ENCODE measurements at regions not wholly inside any gene's neighbourhood (a gene's known extent, or its start where the extent isn't known, plus 50 kb on each side); places are given as distances from the start of the nearest gene placed in this dataset.
A peak's percentile ranks its signal among the peaks of the same experiment; 100 is the strongest.
"Not testable (repeated sequence)": the region's sequence is repeated elsewhere in the genome, so short reads cannot be mapped to it uniquely, and the experiment has no call there.

DNA sequence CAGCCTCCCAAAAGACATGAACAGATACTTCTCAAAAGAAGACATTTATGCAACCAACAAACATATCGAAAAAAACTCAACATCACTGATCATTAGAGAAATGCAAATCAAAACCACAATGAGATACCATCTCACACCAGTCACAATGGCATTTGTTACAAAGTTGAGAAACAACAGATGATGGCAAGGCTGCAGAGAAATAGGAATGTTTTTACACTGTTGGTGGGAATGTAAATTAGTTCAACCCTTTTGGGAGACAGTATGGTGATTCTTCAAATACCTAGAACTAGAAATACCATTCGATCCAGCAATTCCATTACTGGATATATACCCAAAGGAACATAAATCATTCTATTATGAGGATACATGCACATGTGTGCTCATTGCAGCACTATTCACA, 1349.2 kb upstream of the GJE1 start:
- DNase-seq, result not testable (repeated sequence)

DNA sequence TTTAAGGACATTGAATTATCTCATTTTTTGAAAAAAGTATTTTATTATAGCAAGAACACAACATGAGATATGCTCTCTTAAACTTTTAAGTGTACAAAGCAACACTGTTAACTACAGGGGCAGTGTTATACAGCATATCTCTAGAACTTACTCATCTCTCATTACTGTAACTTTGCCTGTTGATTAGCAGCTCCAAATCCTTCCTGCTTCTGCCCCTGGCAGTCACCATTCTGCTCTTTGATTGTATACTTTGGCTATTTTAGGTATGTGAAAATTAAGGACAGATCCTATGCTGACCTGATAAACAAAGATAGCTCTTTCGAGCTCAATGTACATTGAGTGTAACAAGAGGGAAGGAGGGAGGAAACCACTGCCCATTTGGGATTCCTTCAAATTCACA, 1349.8 kb upstream of the GJE1 start:
- no peak for DNase-seq

DNA sequence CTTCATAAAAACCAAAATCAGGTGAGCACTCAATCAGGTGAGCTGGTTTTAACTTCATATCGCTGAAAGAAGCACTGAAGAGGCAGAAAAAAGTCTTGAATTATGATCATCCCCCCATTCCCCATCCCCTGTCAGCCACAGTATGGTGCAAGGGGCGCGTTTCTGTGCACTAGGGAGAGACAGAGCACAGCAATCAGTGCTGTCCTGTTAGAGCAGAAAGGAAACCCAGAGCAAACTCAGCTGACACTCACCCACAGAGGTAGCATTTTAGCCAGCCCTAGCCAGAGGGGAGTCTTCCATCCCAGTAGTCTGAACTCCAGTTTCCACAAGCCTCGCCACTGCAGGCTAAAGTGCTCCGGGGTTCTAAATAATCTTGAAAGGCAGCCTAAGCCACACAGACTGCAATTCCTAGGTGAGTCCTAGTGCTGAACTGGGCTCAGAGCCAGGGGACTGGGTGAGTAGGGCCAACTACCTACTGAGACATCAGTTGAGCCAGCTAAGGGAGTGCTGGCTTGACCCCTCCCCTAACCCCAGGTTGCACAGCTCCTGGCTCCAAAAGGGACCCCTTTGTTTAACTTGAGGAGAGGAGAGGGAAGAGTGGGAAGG, 1352.6 kb upstream of the GJE1 start:
- no peak for DNase-seq

DNA sequence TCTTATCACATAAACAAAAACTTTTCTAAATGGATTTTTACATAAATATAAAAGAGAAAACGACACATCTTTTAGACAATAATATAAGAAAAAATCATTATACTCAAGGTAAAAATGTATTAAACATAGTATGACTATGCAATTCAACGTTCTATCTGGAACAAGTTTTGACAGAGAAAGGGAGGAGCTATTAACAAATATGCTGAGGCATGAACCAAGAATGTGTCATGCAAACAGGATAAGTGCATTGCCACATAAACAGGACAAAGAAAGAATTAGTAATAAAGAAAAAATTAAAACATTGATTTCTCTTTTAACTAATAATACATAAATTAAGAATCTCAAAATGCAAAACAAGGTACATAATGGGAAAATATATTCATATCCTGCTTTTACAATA, 1353.4 kb upstream of the GJE1 start:
- no peak for DNase-seq

DNA sequence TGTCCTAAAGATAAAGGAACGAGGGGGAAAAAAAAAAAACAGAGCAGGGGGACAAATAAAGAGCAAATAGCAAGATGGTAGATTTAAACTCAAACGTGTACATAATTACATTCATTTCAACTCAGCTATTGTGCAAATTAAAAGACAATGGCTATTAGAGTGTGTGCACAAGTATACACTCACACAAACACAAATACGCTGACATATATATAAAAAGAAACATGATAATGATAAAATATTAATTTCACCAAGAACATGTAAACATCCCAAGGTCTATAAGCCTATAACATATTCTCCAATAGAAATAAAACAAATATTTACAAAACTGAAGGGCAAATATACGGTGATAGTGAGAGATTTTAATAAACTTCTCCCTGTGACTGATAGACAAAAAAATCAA, 1354.9 kb upstream of the GJE1 start:
- DNase-seq, result no peak

DNA sequence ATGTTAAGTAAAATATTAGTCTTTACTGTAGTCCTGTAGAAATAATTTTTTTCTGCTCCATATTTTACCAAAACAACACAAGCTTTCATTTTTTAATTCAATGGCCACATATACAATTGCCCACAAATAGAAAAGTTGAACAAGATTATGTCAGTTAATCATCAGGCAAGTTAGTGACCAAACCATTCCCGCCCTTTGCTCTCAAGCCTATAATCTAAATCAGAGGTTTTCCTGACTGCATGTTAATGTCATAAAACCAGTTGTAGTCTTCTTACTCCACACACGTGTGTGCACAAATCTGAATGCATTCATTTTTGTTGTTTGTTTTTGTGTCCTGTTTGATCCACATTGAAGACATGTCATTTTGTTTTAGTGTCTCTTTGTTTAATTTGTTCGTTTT, 1357.7 kb upstream of the GJE1 start:
- DNase-seq, result no peak

DNA sequence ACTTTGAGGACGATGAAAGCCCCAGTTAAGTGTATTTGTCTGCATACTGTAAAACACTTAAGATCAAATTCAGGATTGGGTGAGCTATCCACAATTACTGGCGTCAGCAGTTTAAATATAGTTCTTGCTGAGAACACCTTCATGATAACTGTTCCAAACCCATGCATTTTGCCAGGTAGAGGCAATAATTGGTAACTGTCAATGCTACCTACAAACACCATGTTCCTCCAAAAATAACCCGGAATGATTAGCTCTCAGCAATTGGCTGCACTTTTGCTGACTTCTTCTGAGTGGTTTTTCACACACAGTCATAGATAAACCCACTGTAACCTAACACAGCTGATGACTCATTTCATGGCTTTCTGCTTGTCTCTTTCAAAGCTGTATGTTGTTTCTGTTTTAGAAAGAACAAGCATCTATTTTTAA, 1358.6 kb upstream of the GJE1 start:
- DNase-seq, result no peak

DNA sequence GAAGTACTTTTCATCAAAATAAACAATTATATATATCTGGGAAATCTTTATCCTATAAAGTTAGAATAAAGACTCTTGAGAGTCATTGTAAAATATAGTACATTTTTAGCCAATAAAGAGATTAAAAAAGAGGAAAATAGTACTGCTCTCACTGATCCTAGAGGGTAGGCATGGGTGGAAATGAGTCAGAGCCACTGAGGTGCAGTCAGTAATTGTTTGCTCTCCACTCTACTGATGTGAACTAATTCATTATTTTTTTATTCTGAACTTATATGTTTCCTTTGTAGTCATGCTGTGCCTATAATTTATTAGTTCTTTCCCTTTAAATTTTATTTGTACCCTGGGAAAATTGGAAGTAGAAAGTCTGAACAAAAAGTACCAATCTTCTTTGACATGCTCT, 1359.4 kb upstream of the GJE1 start:
- no peak for DNase-seq

DNA sequence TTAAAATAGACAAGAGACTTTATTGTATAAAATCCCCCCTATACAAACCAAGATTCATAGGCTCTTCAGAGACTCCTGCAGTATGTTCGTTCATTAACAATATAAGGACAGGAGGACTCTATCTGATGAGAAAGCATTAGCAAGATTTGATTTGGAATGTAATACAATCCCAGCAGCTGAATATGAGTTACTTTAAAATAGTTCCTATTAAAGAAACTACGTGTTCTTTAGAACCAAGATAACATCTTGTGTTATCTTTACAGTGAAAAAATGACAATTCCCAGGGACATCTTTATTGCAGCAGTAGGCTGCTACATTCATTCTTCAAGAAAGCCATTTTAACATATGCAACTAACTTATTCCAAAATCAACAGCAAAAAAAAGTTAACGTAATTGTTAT, 1360.1 kb upstream of the GJE1 start:
- no peak for DNase-seq

DNA sequence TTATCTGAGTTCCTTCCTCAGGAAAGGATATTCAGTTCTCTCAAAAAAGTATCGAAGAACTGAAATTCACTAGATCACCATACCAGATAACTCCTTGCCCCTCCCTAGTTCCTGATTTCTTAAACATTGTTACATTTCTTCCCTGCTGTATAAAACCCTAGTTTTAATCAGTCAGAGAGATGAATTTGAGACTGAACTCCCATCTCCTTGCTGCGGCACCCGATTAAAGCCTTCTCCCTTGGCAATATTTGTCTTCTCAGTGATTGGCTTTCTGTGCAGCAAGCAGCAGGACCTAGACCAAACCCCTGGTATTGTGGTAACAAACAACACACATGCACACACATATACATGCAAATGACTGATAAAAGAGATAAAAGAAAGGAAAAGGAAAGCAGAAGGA, 1364.6 kb upstream of the GJE1 start:
- no peak for DNase-seq

DNA sequence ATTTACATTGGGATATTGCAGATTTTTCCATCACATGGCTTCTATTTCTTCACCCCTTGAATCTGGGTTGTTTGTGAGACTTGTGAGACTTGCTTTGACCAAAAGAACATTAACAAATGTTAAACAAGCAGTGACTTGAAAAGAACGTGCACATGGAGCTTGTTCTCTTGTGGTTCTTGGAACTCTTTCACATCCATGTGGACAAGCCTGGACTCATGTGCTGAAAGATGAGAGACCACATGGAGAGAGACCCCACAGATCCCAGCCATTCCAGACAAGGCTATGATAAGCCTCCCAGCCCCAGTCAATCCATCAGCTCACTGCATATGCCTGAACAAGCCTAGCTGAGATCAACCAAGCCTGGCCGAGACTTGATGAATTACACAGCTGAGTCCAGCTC, 1365.7 kb upstream of the GJE1 start:
- no peak for DNase-seq

DNA sequence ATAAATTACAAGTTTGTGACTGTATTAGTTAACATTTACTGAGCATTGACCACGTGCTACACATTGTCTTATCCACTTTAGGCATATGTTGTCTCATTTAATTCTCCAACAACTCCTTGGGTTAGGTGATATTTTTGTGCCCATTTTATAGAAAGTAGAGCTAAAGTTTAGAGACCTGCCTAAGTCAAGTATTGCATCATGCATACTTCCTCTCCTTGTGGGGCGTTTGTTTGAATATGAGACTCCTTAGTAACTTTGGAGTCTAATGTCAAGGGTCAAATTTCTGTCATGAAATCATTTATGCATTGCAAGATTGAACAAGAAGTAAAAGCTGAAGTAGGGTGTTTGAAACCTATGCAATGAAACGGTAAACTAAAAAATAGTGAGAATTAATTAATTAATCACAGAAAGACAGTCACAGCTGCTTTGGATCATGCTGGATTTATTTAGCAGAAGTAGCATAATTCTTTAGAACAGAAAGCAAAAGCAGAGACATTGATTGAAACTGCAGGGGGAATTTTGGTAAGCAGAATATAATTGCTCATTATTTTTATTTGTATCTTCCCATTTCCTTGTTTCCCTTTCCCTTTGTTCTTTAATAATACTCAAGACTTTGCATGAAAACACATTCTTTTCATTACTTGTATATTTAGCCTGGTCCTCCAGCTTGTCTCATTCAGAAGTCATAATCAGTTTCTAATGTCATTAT, 1374.4 kb upstream of the GJE1 start:
- no peak for DNase-seq

DNA sequence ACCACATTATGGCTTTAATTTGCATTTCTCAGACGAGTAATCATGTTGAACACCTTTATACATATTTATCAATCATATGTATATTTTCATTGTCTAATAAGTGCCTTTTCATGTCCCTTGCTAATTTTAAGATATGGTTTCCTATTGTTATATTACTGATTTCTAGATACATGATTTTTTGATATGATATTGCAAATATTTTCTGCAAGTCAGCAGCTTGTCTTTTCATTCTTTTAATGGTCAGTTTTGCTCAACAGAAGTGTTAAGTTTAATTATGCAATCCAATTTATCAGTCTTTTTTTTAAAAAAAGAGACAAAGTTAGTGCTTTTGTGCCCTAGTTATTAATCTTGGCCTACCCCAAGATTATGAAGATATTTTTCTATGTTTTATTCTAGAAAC, 1377.8 kb upstream of the CITED2 start:
- DNase-seq, result no peak

DNA sequence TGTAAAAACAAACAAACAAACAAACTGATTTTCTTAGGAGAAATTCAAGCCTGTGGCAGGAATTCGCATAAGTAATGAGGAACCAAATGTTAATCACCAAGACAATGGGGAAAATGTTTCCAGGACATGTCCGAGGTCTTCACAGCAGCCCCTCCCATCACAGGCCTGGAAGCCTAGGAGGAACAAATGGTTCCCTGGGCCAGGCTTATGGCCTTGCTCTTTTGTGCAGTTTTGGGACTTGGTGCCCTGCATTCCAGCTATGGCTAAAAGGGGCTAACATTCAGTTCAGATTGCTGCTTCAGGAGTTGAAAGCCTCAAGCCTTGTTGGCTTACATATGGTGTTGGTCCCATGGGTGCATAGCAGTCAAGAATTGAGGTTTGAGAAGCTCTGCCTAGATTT, 1372.7 kb upstream of the CITED2 start:
- no peak for DNase-seq

DNA sequence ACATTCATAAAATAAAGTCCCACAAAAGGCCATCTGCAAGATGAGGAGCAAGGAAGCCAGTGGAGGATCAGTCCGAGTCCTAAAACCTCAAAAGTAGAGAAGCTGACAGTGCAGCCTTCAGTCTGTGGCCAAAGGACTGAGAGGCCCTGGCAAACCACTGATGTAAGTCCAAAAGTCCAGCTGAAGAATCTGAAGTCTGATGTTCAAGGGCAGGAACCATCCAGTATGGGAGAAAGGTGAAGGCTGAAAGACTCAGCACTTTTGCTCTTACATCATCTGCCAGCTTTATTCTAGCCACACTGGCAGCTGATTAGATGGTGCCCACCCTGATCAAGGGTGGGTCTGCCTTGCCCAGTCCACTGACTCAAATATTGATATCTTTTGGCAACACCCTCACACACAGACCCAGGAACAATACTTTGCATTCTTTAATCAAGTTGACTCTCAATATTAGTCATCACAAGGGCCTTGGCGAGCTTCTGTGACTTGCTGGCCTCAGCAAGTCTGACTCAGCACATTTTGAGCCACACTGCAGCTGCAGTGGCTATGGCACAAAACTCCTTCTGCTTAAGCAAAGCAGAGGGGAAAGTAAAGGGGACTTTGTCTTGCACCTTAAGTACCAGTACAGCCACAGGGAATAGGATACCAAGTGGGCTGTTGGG, 1370.3 kb upstream of the CITED2 start:
- DNase-seq, result peak; percentile 1

DNA sequence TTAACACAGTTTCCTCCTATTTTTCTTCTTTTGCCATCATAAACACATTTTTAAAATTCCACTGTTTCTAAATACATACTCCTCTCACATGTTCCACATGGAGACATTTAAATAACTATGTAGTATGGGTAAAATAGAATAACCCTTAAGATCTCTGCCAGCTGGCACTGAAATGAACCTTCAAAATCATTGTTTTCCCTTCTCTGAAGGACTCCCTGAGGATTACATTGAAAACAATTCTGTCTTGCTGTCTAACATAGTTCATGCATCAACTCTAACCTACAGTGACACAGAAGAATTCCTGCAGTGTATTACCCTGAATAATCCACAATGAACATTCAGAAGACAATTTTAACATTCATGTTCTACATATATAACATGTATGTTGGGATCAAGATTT, 1361.8 kb upstream of the CITED2 start:
- no peak for DNase-seq

DNA sequence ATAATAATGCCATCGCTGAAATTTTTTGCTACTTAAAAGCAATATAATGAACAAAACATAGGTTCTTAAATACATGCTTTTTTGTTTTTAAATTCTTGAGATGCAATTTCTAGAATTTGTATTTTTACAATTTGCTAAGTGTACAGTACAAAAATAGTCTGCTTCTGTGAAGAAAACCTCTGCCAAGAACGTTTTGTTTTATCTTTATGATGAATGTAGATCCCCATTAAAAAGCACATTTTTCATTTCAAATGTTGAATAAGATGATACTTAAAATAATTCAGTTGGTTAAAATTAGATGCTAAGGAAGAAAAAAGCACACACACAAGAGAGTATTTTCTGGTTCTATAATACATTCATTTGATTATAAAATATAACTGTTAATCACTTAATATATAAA, 1358.5 kb upstream of the CITED2 start:
- DNase-seq, result no peak

DNA sequence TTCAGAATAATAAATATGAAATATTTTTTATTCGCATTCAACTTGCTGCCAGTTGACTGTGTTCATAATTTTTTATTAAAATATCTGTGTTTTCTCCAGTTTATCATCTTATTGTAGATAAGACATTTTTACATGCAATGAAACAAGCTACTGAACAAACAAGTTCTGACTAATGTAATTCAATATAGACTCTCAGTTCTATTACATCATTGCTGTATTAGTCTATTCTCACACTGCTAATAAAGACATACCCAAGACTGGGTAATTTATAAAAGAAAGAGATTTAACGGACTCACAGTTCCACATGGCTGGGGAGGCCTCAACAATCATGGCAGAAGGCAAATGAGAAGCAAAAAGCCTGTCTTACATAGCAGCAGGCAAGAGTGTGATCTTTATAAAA, 1357.7 kb upstream of the CITED2 start:
- no peak for DNase-seq

DNA sequence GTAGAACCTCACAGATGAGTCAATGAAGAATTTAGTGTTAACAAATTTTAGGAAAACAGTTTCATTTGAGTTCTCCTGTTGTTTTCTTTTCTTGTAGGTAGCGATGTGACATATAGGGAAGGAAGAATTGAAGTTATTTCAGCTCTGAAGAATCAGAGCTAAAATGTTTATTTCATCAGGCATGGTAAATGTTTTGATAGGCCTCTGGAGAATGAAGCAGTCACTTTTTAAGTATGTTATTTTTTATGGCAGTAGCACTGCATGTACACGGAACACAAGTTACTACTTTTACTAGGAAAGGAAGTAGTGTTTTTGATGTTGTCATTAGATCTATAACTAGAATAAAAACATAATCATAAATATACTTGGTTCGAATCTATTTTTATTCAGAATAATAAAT, 1357.3 kb upstream of the CITED2 start:
- no peak for DNase-seq

DNA sequence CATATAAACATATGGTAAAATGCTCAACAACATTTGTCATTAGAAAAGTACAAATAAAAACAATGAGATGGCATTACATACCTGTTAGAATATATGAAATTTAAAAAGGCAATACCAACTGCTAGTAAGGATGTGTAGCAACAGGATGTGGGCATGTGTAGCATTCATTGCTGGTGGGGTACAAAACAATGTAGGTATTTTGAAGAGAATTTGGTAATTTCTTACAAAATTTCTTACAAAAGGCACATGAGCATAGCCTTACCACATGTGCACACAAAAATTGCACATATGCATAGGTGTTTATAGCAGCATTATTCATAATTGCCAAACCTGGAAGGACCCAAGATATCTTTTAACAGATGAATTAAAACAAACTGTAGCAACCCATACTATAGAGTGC, 1355.1 kb upstream of the CITED2 start:
- DNase-seq, result no peak

DNA sequence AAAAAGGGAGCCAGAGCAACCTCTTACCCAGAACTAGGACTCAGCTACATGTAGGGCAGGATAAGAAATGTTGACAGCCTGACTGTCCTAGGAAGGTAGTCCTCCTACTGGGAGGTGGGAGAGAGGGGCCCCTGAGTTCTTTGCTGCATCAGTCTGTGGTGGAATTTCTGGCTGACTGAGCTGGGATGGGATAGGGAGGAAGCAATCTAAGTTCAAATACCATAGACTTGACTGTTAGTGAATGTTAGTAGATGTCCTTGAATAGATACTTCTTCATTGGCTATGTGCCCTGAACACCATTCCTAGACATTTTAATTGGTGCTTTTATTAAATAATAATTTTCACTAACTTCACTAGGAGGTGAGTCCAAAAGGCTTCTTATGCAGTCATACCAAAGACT, 1343.6 kb upstream of the CITED2 start:
- DNase-seq, result no peak

DNA sequence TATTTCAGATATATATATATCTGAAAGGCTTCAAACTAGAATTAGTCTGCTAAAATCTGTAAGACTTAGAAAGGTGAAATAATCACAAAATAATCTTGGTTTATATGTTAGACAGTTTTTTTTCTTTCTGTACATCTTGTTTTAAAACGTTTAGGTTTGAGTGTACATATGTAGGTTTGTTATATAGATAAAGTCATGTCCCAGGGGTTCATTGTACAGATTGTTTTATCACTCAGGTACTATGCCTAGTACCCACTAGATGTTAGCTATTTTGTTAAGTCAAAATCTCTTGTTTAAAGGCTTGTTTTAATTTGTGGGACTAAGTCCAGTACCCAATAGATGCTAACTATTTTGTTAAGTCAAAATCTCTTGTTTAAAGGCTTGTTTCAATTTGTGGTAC, 1339.0 kb upstream of the CITED2 start:
- no peak for DNase-seq

DNA sequence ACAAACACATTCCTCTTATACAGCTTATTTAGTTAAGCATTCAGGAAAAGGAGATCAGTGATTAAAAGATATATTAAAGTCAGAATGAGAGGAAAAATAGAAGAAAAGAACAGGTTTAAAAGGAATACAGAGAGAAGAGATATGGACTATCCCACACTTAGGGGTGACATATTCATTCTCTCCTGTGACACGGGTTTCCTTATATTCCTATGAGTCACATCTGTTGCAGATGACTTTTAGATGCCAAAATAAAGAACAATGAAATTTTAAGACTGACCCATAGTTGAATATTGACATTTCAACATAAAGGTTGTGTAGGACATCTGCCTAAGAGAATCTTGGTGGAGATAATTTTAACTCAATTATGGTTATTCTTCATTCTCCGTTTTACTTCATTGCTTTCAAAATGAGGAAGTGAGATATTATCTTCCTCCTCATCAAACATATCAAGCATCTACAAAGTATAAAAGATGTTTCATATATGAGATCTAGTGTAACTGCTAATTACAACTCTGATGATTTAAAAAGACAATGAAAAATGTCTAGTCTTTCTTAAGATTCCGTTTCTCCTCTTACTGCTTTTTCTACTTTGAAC, 1336.7 kb upstream of the CITED2 start:
- DNase-seq, result no peak

DNA sequence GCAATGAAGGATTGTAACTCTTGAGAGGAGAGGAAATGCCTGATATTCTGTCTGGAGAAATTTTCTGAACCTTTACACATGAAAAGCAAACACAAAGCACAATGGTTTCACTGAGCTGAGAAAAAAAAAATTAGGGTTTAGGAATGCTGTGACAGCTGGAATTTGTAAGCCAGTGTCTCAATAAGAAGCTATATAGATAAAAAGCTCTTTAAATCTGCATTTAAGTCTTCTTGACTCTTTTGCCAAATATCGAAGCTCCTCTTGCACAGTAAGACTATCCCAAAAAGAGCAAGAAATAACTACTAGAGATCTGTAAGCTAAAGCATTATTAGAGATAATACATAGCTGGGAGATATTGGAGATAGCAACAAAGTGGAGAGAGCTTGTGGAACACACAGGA, 1334.0 kb upstream of the CITED2 start:
- no peak for DNase-seq

Measured in stimulated activated CD4-positive, alpha-beta T cell treated with anti-CD3 and anti-CD28 coated beads, Interleukin-15, amount 100 ng/mL, for 24 hours (primary cell).